ENCODE measurements at regions not wholly inside any gene's neighbourhood (a gene's known extent, or its start where the extent isn't known, plus 50 kb on each side); places are given as distances from the start of the nearest gene placed in this dataset.
"Not testable (repeated sequence)": the region's sequence is repeated elsewhere in the genome, so short reads cannot be mapped to it uniquely, and the experiment has no call there.

- DNase-seq, result no peak
Measured at GRCh38 chr2:180829261-180829660, 151.1 kb upstream of the UBE2E3 start.

GRCh38 chr2:180828756-180829155, 151.6 kb upstream of the UBE2E3 start:
- DNase-seq, result no peak

GRCh38 chr2:180823546-180824141, 156.8 kb upstream of the UBE2E3 start:
- no peak for DNase-seq

- no peak for DNase-seq
Measured at GRCh38 chr2:180819106-180819505, 161.3 kb upstream of the UBE2E3 start.

- DNase-seq, result not testable (repeated sequence)
Measured at GRCh38 chr2:180818700-180819099, 161.7 kb upstream of the UBE2E3 start.

GRCh38 chr2:180799141-180799540, 181.3 kb upstream of the UBE2E3 start:
- DNase-seq, result no peak

GRCh38 chr2:180790891-180791290, 189.5 kb upstream of the UBE2E3 start:
- no peak for DNase-seq

- DNase-seq, result no peak
Measured at GRCh38 chr2:180787330-180787729, 193.1 kb upstream of the UBE2E3 start.

- no peak for DNase-seq
Measured at GRCh38 chr2:180781276-180781675, 199.1 kb upstream of the UBE2E3 start.

- no peak for DNase-seq
Measured at GRCh38 chr2:180778291-180778690, 202.1 kb upstream of the UBE2E3 start.

GRCh38 chr2:180776921-180777320, 203.5 kb upstream of the UBE2E3 start:
- no peak for DNase-seq

- DNase-seq, result no peak
Measured at GRCh38 chr2:180775711-180776110, 204.7 kb upstream of the UBE2E3 start.

GRCh38 chr2:180765316-180765715, 215.1 kb upstream of the UBE2E3 start:
- DNase-seq, result not testable (repeated sequence)

- no peak for DNase-seq
Measured at GRCh38 chr2:180763263-180763989, 217.0 kb upstream of the UBE2E3 start.

GRCh38 chr2:180761224-180761623, 219.2 kb upstream of the UBE2E3 start:
- no peak for DNase-seq

GRCh38 chr2:180759631-180760030, 220.8 kb upstream of the UBE2E3 start:
- no peak for DNase-seq

GRCh38 chr2:180753809-180754761, 226.3 kb upstream of the UBE2E3 start:
- DNase-seq, result peak; percentile 14 to 29

- no peak for DNase-seq
Measured at GRCh38 chr2:180751306-180751920, 229.0 kb upstream of the UBE2E3 start.

- no peak for DNase-seq
Measured at GRCh38 chr2:180747728-180748127, 232.7 kb upstream of the UBE2E3 start.

- DNase-seq, result no peak
Measured at GRCh38 chr2:180743401-180743800, 237.0 kb upstream of the UBE2E3 start.

- DNase-seq, result no peak
Measured at GRCh38 chr2:180742801-180743200, 237.6 kb upstream of the UBE2E3 start.

- DNase-seq, result no peak
Measured at GRCh38 chr2:180739070-180739469, 241.3 kb upstream of the UBE2E3 start.

- no peak for DNase-seq
Measured at GRCh38 chr2:180735799-180736198, 244.6 kb upstream of the UBE2E3 start.
